ENCODE measurements at regions not wholly inside any gene's neighbourhood (a gene's known extent, or its start where the extent isn't known, plus 50 kb on each side); places are given as distances from the start of the nearest gene placed in this dataset.

- no peak for FAIRE-seq
- CTCF ChIA-PET = no interaction called here
Observed at GRCh38 chr3:153268564-153269279, 106.7 kb downstream of the RAP2B start.

GRCh38 chr3:153269730-153270129 is 107.7 kb downstream of the RAP2B start:
- TF ChIP-seq FOS (IDR thresholded peaks at IDR 0.05; ENCODE audit: borderline replicate concordance, insufficient read depth, low read length) (no peak), JUN (IDR thresholded peaks at IDR 0.05; ENCODE audit: borderline replicate concordance, insufficient read depth, insufficient read length, low read depth) (no peak), POLR2A (IDR thresholded peaks at IDR 0.05; ENCODE audit: low read depth, low read length) (no peak), CTCF (IDR thresholded peaks at IDR 0.05; ENCODE audit: extremely low read depth in 1 of 2, insufficient read depth in 1 of 2, low read depth in 1 of 2, low read length in 2 of 2) (no peak), POLR2AphosphoS5 (IDR thresholded peaks at IDR 0.05; ENCODE audit: insufficient read depth, low read depth, low read length) (no peak), GATA2 (IDR thresholded peaks at IDR 0.05; ENCODE audit: insufficient read depth, insufficient read length, low read depth, low read length) (no peak), MYC (IDR thresholded peaks at IDR 0.05; ENCODE audit: low read depth, low read length) (no peak), MAX (IDR thresholded peaks at IDR 0.05; ENCODE audit: insufficient read depth, insufficient read length) (no peak)
- no peaks in the 10 kb centered on the region for H3K36me3 ChIP-seq (ENCODE audit: control insufficient read depth in 2 of 2, extremely low read depth in 1 of 2, insufficient read depth in 2 of 2, low read length in 2 of 2)
- no TSS peak for BruUV-seq (replicated peaks)
- H3K4me3 ChIP-seq (replicated peaks in 1 of 3; ENCODE audit: insufficient read depth in 1 of 3, low read depth in 1 of 3, low read length in 3 of 3) = no peak overlapping the region
- DNase-seq (ENCODE audit: low read depth, low spot score) (no peak), FAIRE-seq (no peak)
- POLR2A ChIA-PET = no interaction called here
- no peak overlapping the region for H3K4me2 ChIP-seq (ENCODE audit: insufficient read depth, low read length)
- CTCF ChIA-PET = no interaction called here
- dilution Hi-C loops (cut with MboI; ENCODE audit: extremely low pct_ligation_motif_present, low sequenced_read_pairs) (no loop called here), intact Hi-C loops (cut with micrococcal nuclease) (no loop called here)
- no peak overlapping the region for H3K27ac ChIP-seq (ENCODE audit: insufficient read depth, low read depth, low read length)
- H2AFZ ChIP-seq (ENCODE audit: low read depth, low read length) = no peak overlapping the region
- H3K9ac ChIP-seq (replicated peaks; ENCODE audit: extremely low read depth, insufficient read depth, low read length) = no peak overlapping the region
- no peaks in the 10 kb centered on the region for H3K79me2 ChIP-seq (ENCODE audit: control insufficient read depth, insufficient read depth, low read length)
- no peaks in the 10 kb centered on the region for H3K27me3 ChIP-seq (ENCODE audit: control insufficient read depth in 2 of 2, insufficient read depth in 2 of 2, low read length in 2 of 2)
- no peaks in the 10 kb centered on the region for H3K4me1 ChIP-seq (ENCODE audit: control insufficient read depth, extremely low read depth, insufficient read depth, low read length)
- H3K9me1 ChIP-seq (replicated peaks; ENCODE audit: control insufficient read depth, extremely low read depth, insufficient read depth, low read length) = no peaks in the 10 kb centered on the region
- H3K9me3 ChIP-seq (replicated peaks; ENCODE audit: control insufficient read depth, insufficient read depth, low read length) = no peaks in the 10 kb centered on the region
- H4K20me1 ChIP-seq (replicated peaks; ENCODE audit: control insufficient read depth, extremely low read depth, insufficient read depth, low read length) = no peaks in the 10 kb centered on the region

More at GRCh38 chr3:153268564-153269279, 106.7 kb downstream of the RAP2B start:
- no TSS peak for BruUV-seq (replicated peaks)
- no peaks in the 10 kb centered on the region for H3K9me3 ChIP-seq (replicated peaks; ENCODE audit: control insufficient read depth, insufficient read depth, low read length)
- H3K4me3 ChIP-seq (replicated peaks in 1 of 3; ENCODE audit: insufficient read depth in 1 of 3, low read depth in 1 of 3, low read length in 3 of 3) = no peak overlapping the region
- dilution Hi-C loops (cut with MboI; ENCODE audit: extremely low pct_ligation_motif_present, low sequenced_read_pairs) (no loop called here), intact Hi-C loops (cut with micrococcal nuclease) (no loop called here)
- H3K27me3 ChIP-seq (ENCODE audit: control insufficient read depth in 2 of 2, insufficient read depth in 2 of 2, low read length in 2 of 2) = no peaks in the 10 kb centered on the region
- POLR2A ChIA-PET = no interaction called here
- no peak overlapping the region for H3K9ac ChIP-seq (replicated peaks; ENCODE audit: extremely low read depth, insufficient read depth, low read length)
- no peaks in the 10 kb centered on the region for H3K36me3 ChIP-seq (ENCODE audit: control insufficient read depth in 2 of 2, extremely low read depth in 1 of 2, insufficient read depth in 2 of 2, low read length in 2 of 2)
- no peak overlapping the region for H3K4me2 ChIP-seq (ENCODE audit: insufficient read depth, low read length)
- H4K20me1 ChIP-seq (replicated peaks; ENCODE audit: control insufficient read depth, extremely low read depth, insufficient read depth, low read length) = no peaks in the 10 kb centered on the region
- H3K4me1 ChIP-seq (ENCODE audit: control insufficient read depth, extremely low read depth, insufficient read depth, low read length) = no peaks in the 10 kb centered on the region
- no peaks in the 10 kb centered on the region for H3K9me1 ChIP-seq (replicated peaks; ENCODE audit: control insufficient read depth, extremely low read depth, insufficient read depth, low read length)
- H3K79me2 ChIP-seq (ENCODE audit: control insufficient read depth, insufficient read depth, low read length) = no peaks in the 10 kb centered on the region
- TF ChIP-seq MYC (IDR thresholded peaks at IDR 0.05; ENCODE audit: low read depth, low read length) = no peak
- TF ChIP-seq GATA2 (IDR thresholded peaks at IDR 0.05; ENCODE audit: insufficient read depth, insufficient read length, low read depth, low read length) = no peak
- no peak for TF ChIP-seq POLR2A (IDR thresholded peaks at IDR 0.05; ENCODE audit: low read depth, low read length)
- no peak for TF ChIP-seq POLR2AphosphoS5 (IDR thresholded peaks at IDR 0.05; ENCODE audit: insufficient read depth, low read depth, low read length)
- no peak for TF ChIP-seq MAX (IDR thresholded peaks at IDR 0.05; ENCODE audit: insufficient read depth, insufficient read length)
- no peak for TF ChIP-seq FOS (IDR thresholded peaks at IDR 0.05; ENCODE audit: borderline replicate concordance, insufficient read depth, low read length)
- DNase-seq (ENCODE audit: low read depth, low spot score) = no peak
- H3K27ac ChIP-seq (ENCODE audit: insufficient read depth, low read depth, low read length) = no peak overlapping the region
- no peak overlapping the region for H2AFZ ChIP-seq (ENCODE audit: low read depth, low read length)
